ENCODE measurements at regions not wholly inside any gene's neighbourhood (a gene's known extent, or its start where the extent isn't known, plus 50 kb on each side); places are given as distances from the start of the nearest gene placed in this dataset.

- Histone ChIP-seq H3K27ac (no peak overlapping the region), H3K79me2 (ENCODE audit: insufficient read depth, low read depth) (no peaks in the 10 kb centered on the region), H4K20me1 (ENCODE audit: insufficient read depth) (no peaks in the 10 kb centered on the region), H2AFZ (ENCODE audit: low read depth) (no peak overlapping the region), H3K36me3 (ENCODE audit: insufficient read depth) (no peaks in the 10 kb centered on the region), H3K27me3 (ENCODE audit: insufficient read depth, low read depth) (no peaks in the 10 kb centered on the region), H3K4me2 (no peak overlapping the region), H3K4me3 (IDR thresholded peaks at IDR 0.05; ENCODE audit: insufficient read depth, low read depth, low read length) (no peak overlapping the region), H3K9ac (no peak overlapping the region), H3K4me1 (ENCODE audit: low read depth, poor library complexity, severe bottlenecking) (no peaks in the 10 kb centered on the region)
- no peak for TF ChIP-seq CTCF (conservative IDR thresholded peaks at IDR 0.05; ENCODE audit: low read depth, low read length)
These were observed 500.0 kb upstream of the KLF4 start for GRCh38 chr9:107989544-107989943.

- Histone ChIP-seq H3K4me3 (IDR thresholded peaks at IDR 0.05; ENCODE audit: insufficient read depth, low read depth, low read length) (no peak overlapping the region), H3K4me2 (no peak overlapping the region), H4K20me1 (ENCODE audit: insufficient read depth) (no peaks in the 10 kb centered on the region), H3K36me3 (ENCODE audit: insufficient read depth) (no peaks in the 10 kb centered on the region), H2AFZ (ENCODE audit: low read depth) (no peak overlapping the region), H3K27me3 (ENCODE audit: insufficient read depth, low read depth) (no peaks in the 10 kb centered on the region), H3K79me2 (ENCODE audit: insufficient read depth, low read depth) (no peaks in the 10 kb centered on the region), H3K4me1 (ENCODE audit: low read depth, poor library complexity, severe bottlenecking) (no peaks in the 10 kb centered on the region), H3K9ac (no peak overlapping the region), H3K27ac (no peak overlapping the region)
- TF ChIP-seq CTCF (conservative IDR thresholded peaks at IDR 0.05; ENCODE audit: low read depth, low read length), result no peak
These were observed 499.5 kb upstream of the KLF4 start for GRCh38 chr9:107989099-107989498.

- Histone ChIP-seq H3K4me1 (ENCODE audit: low read depth, poor library complexity, severe bottlenecking) (no peaks in the 10 kb centered on the region), H3K4me3 (IDR thresholded peaks at IDR 0.05; ENCODE audit: insufficient read depth, low read depth, low read length) (no peak overlapping the region)
These were observed 495.4 kb upstream of the KLF4 start for GRCh38 chr9:107984956-107985355.

GRCh38 chr9:107983762-107984161, 494.2 kb upstream of the KLF4 start:
- Histone ChIP-seq H4K20me1 (ENCODE audit: insufficient read depth) (no peaks in the 10 kb centered on the region), H3K36me3 (ENCODE audit: insufficient read depth) (no peaks in the 10 kb centered on the region), H3K79me2 (ENCODE audit: insufficient read depth, low read depth) (no peaks in the 10 kb centered on the region), H3K4me3 (IDR thresholded peaks at IDR 0.05; ENCODE audit: insufficient read depth, low read depth, low read length) (no peak overlapping the region), H2AFZ (ENCODE audit: low read depth) (no peak overlapping the region), H3K9ac (no peak overlapping the region), H3K4me2 (no peak overlapping the region), H3K4me1 (ENCODE audit: low read depth, poor library complexity, severe bottlenecking) (no peaks in the 10 kb centered on the region), H3K27me3 (ENCODE audit: insufficient read depth, low read depth) (no peaks in the 10 kb centered on the region), H3K27ac (no peak overlapping the region)
- TF ChIP-seq CTCF (conservative IDR thresholded peaks at IDR 0.05; ENCODE audit: low read depth, low read length), result no peak

More at GRCh38 chr9:107984956-107985355, 495.4 kb upstream of the KLF4 start:
- TF ChIP-seq CTCF (conservative IDR thresholded peaks at IDR 0.05; ENCODE audit: low read depth, low read length), result no peak
- Histone ChIP-seq H3K27ac (no peak overlapping the region), H2AFZ (ENCODE audit: low read depth) (no peak overlapping the region), H3K4me2 (no peak overlapping the region), H3K27me3 (ENCODE audit: insufficient read depth, low read depth) (no peaks in the 10 kb centered on the region), H3K79me2 (ENCODE audit: insufficient read depth, low read depth) (no peaks in the 10 kb centered on the region), H4K20me1 (ENCODE audit: insufficient read depth) (no peaks in the 10 kb centered on the region), H3K36me3 (ENCODE audit: insufficient read depth) (no peaks in the 10 kb centered on the region), H3K9ac (no peak overlapping the region)

Data from KMS-11 (cell line).